ENCODE measurements at regions not wholly inside any gene's neighbourhood (a gene's known extent, or its start where the extent isn't known, plus 50 kb on each side); places are given as distances from the start of the nearest gene placed in this dataset.

DNA sequence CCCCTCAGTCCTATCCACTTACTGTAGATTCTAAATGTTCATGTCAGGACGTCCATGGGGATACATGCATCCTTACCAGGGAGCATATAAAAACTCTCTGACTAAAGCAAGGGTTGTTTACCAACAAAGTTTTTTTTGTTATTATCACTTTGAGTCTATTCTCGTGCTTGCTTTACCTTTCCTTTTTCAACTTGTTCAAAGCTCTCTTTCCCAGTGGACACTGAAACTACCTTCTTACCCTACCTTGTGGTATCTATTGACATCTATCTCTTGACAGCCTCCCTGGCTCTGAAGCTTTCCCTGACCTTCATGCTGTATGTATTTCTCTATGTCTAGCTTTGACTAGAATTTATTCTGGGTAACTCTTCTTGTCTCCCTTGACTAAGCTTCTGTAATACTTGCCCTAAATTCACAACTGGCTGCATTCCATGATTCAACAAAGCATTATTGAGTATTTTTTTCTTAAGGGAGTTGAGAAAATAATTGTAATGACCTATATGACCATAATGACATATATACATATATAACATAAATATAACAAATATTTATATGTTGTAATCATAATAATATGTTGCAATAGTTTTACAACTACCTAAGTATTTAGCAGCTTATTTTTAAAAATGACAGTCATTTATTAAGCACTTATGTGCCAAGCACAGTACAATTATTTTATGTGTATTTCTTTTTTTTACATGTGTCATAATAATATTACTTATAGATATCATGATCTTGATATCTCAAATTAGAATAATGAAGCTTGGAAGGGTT lies 403.4 kb upstream of the SPRY2 start:
- TF ChIP-seq, protein P1, sequence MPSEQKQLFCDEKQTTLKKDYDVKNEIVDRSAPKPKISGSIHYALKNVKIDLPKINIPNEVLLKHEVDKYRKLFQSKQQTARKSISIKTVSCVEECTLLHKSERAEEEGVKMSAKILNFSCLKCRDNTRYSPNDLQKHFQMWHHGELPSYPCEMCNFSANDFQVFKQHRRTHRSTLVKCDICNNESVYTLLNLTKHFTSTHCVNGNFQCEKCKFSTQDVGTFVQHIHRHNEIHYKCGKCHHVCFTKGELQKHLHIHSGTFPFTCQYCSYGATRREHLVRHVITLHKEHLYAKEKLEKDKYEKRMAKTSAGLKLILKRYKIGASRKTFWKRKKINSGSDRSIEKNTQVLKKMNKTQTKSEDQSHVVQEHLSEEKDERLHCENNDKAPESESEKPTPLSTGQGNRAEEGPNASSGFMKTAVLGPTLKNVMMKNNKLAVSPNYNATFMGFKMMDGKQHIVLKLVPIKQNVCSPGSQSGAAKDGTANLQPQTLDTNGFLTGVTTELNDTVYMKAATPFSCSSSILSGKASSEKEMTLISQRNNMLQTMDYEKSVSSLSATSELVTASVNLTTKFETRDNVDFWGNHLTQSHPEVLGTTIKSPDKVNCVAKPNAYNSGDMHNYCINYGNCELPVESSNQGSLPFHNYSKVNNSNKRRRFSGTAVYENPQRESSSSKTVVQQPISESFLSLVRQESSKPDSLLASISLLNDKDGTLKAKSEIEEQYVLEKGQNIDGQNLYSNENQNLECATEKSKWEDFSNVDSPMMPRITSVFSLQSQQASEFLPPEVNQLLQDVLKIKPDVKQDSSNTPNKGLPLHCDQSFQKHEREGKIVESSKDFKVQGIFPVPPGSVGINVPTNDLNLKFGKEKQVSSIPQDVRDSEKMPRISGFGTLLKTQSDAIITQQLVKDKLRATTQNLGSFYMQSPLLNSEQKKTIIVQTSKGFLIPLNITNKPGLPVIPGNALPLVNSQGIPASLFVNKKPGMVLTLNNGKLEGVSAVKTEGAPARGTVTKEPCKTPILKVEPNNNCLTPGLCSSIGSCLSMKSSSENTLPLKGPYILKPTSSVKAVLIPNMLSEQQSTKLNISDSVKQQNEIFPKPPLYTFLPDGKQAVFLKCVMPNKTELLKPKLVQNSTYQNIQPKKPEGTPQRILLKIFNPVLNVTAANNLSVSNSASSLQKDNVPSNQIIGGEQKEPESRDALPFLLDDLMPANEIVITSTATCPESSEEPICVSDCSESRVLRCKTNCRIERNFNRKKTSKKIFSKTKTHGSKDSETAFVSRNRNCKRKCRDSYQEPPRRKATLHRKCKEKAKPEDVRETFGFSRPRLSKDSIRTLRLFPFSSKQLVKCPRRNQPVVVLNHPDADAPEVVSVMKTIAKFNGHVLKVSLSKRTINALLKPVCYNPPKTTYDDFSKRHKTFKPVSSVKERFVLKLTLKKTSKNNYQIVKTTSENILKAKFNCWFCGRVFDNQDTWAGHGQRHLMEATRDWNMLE (tag by site-specific recombination; conservative IDR thresholded peaks at IDR 0.05; ENCODE audit: low read depth), result no peak
- TF ChIP-seq, protein P2, sequence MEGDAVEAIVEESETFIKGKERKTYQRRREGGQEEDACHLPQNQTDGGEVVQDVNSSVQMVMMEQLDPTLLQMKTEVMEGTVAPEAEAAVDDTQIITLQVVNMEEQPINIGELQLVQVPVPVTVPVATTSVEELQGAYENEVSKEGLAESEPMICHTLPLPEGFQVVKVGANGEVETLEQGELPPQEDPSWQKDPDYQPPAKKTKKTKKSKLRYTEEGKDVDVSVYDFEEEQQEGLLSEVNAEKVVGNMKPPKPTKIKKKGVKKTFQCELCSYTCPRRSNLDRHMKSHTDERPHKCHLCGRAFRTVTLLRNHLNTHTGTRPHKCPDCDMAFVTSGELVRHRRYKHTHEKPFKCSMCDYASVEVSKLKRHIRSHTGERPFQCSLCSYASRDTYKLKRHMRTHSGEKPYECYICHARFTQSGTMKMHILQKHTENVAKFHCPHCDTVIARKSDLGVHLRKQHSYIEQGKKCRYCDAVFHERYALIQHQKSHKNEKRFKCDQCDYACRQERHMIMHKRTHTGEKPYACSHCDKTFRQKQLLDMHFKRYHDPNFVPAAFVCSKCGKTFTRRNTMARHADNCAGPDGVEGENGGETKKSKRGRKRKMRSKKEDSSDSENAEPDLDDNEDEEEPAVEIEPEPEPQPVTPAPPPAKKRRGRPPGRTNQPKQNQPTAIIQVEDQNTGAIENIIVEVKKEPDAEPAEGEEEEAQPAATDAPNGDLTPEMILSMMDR (tag by site-specific recombination; IDR thresholded peaks at IDR 0.05), result no peak
- no peak for TF ChIP-seq ZNF23 (tag by site-specific recombination; IDR thresholded peaks at IDR 0.05; ENCODE audit: borderline replicate concordance)
- TF ChIP-seq ZNF341 (tag by site-specific recombination; IDR thresholded peaks at IDR 0.05; ENCODE audit: low read depth), result no peak
- no peak for TF ChIP-seq ZNF660 (tag by site-specific recombination; IDR thresholded peaks at IDR 0.05)
- TF ChIP-seq ZNF830 (tag by site-specific recombination; IDR thresholded peaks at IDR 0.05; ENCODE audit: low read depth), result no peak
- TF ChIP-seq ZNF266 (tag by site-specific recombination; IDR thresholded peaks at IDR 0.05; ENCODE audit: low read depth), result no peak
